Activated CD4-positive, alpha-beta T cell treated with anti-CD3 and anti-CD28 coated beads, Interleukin-2, amount 10 ng/mL, durations not matched to agents 7 days and 5 days (primary cell): ENCODE measurements at regions not wholly inside any gene's neighbourhood (a gene's known extent, or its start where the extent isn't known, plus 50 kb on each side); places are given as distances from the start of the nearest gene placed in this dataset.

Experiments used
- CTCF ChIA-PET: fragments of 350-600 bp; sonication (Branson Sonifier 250); formaldehyde crosslinking; loops from one replicate; lab custom pipeline; 2021; ENCODE audit warnings: antibody characterized with exemption; lab: Charles Lee
- POLR2A ChIA-PET: fragments of 350-600 bp; sonication (Branson Sonifier 250); formaldehyde crosslinking; loops from one replicate; lab custom pipeline; 2021; ENCODE audit warnings: antibody characterized with exemption; lab: Charles Lee
- DNase-seq: peaks from one replicate; pipeline ENCODE4 v3.0.0-alpha.2; 2020
- H3K27ac Mint-ChIP-seq: one replicate; pipeline ENCODE4 v1.8.0; 2021; ENCODE audit warnings: mild to moderate bottlenecking, moderate library complexity, mixed read lengths
- H3K27me3 Mint-ChIP-seq: one replicate; pipeline ENCODE4 v1.8.0; 2021; ENCODE audit warnings: mixed read lengths
- H3K36me3 Mint-ChIP-seq: one replicate; pipeline ENCODE4 v1.8.0; 2021; ENCODE audit warnings: low read depth, mixed read lengths
- H3K4me1 Mint-ChIP-seq: one replicate; pipeline ENCODE4 v1.8.0; 2021; ENCODE audit warnings: mixed read lengths
- H3K4me3 Mint-ChIP-seq: one replicate; pipeline ENCODE4 v1.8.0; 2021; ENCODE audit warnings: mild to moderate bottlenecking, moderate library complexity, mixed read lengths
- H3K9me3 Mint-ChIP-seq: one replicate; pipeline ENCODE4 v1.8.0; 2021; ENCODE audit warnings: mixed read lengths

DNA sequence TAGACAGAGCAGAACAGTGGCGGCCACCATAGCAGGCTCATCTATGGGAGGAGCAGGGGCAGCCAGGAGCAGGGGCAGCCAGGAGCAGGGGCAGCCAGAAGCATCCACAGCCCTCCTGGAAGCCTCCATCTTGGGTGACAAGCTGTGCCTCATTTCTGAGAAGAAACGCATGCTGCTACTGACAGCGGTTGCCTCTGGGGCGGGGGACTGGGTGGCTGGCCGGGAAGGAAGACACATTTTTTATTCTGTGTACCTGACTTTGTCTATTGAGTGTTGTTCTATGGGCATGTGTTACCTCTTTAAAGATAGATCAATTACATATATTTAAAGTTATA lies 71.5 kb upstream of the KLF13 start:
- Mint-ChIP-seq H3K4me1 (peaks cover 53% of the 10 kb centered on the region), H3K27me3 (peaks cover 8% of the 10 kb centered on the region), H3K9me3 (peaks cover 8% of the 10 kb centered on the region), H3K4me3 (no peak overlapping the region), H3K36me3 (peaks cover 4% of the 10 kb centered on the region), H3K27ac (peak overlapping the region; percentile 57)
- CTCF ChIA-PET: interaction anchor here (1.2 to 5.9 kb wide), 2 partner anchors 11 to 18 kb away, joined by 3 to 49 read pairs; no protein-coding TSS in a partner anchor
- POLR2A ChIA-PET: no interaction called here
- no peak for DNase-seq

- DNase-seq: no peak
- no peak overlapping the region for H3K4me3 Mint-ChIP-seq
- peak overlapping the region; percentile 68 for H3K27ac Mint-ChIP-seq
- peaks cover 4% of the 10 kb centered on the region for H3K36me3 Mint-ChIP-seq
- H3K27me3 Mint-ChIP-seq: peaks cover 6% of the 10 kb centered on the region
- peaks cover 58% of the 10 kb centered on the region for H3K4me1 Mint-ChIP-seq
- H3K9me3 Mint-ChIP-seq: peaks cover 8% of the 10 kb centered on the region
- ChIA-PET POLR2A (no interaction called here), CTCF (interaction anchor here (1.2 to 5.9 kb wide), 2 partner anchors 11 to 17 kb away, joined by 3 to 49 read pairs; no protein-coding TSS in a partner anchor)
Observed at GRCh38 chr15:31255732-31256377, 70.8 kb upstream of the KLF13 start.

GRCh38 chr15:31256378-31257265 lies 70.0 kb upstream of the KLF13 start:
- peaks cover 8% of the 10 kb centered on the region for H3K9me3 Mint-ChIP-seq
- peaks cover 4% of the 10 kb centered on the region for H3K36me3 Mint-ChIP-seq
- ChIA-PET CTCF (interaction anchor here (1.2 to 5.9 kb wide), 2 partner anchors 10 to 16 kb away, joined by 3 to 49 read pairs; no protein-coding TSS in a partner anchor), POLR2A (no interaction called here)
- no peak for DNase-seq
- H3K4me1 Mint-ChIP-seq: peaks cover 63% of the 10 kb centered on the region
- peak overlapping the region; percentile 68 for H3K27ac Mint-ChIP-seq
- peaks cover 5% of the 10 kb centered on the region for H3K27me3 Mint-ChIP-seq
- H3K4me3 Mint-ChIP-seq: no peak overlapping the region

DNA sequence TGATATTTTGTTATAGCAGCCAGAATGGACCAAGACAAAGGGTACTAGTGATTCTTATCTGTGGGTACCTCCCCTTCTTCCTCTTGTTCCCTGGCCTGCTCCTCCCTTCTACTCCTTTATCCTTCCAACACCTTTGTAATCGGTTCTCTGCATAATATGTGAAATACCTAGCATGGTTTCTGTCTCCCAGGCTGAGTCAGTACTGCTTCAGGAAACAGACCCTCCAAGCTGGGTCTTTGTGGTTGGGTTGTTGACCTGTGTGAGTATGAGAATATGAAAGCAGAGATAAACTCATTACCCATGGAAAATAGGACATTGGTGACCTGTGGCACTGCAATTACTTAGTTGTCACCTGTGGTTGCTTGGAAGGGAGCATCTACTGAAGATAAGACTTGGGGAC lies 69.3 kb upstream of the KLF13 start:
- peaks cover 8% of the 10 kb centered on the region for H3K9me3 Mint-ChIP-seq
- CTCF ChIA-PET: no interaction called here
- H3K36me3 Mint-ChIP-seq: peaks cover 4% of the 10 kb centered on the region
- peaks cover 5% of the 10 kb centered on the region for H3K27me3 Mint-ChIP-seq
- no peak overlapping the region for H3K4me3 Mint-ChIP-seq
- peaks cover 70% of the 10 kb centered on the region for H3K4me1 Mint-ChIP-seq
- no peak for DNase-seq
- H3K27ac Mint-ChIP-seq: no peak overlapping the region
- POLR2A ChIA-PET: no interaction called here

DNA sequence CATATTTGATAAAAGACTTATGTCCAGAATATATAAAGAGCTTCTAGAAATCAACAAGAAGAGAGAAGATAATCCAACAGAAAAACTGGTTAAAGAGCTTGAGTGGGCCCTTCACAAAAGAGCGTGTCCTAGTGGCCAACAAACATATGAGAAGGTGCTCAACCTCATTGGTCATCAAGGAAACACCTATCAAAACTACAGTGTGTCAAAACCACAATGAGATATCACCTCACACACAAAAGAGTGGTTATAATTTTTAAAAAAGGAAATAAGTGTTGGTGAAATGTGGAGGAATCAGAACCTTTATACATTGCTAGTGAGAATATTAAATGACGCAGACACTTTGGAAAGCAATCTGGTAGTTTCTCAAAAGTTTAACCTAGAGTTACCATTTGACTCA lies 68.4 kb upstream of the KLF13 start:
- no peak overlapping the region for H3K27ac Mint-ChIP-seq
- H3K27me3 Mint-ChIP-seq: peaks cover 5% of the 10 kb centered on the region
- no peak for DNase-seq
- peaks cover 80% of the 10 kb centered on the region for H3K4me1 Mint-ChIP-seq
- ChIA-PET POLR2A (no interaction called here), CTCF (interaction anchor here (1.1 kb wide), 1 partner anchor 10 kb away, joined by 3 read pairs; no protein-coding TSS in a partner anchor)
- H3K4me3 Mint-ChIP-seq: no peak overlapping the region
- peaks cover 4% of the 10 kb centered on the region for H3K36me3 Mint-ChIP-seq
- peaks cover 8% of the 10 kb centered on the region for H3K9me3 Mint-ChIP-seq

- Mint-ChIP-seq H3K9me3 (peaks cover 7% of the 10 kb centered on the region), H3K27me3 (peaks cover 5% of the 10 kb centered on the region), H3K4me1 (peaks cover 89% of the 10 kb centered on the region), H3K36me3 (peaks cover 4% of the 10 kb centered on the region), H3K4me3 (no peak overlapping the region), H3K27ac (no peak overlapping the region)
- DNase-seq: no peak
- ChIA-PET POLR2A (no interaction called here), CTCF (no interaction called here)
Observed at GRCh38 chr15:31259562-31260252, 66.9 kb upstream of the KLF13 start.

- DNase-seq: no peak
- H3K9me3 Mint-ChIP-seq: peaks cover 7% of the 10 kb centered on the region
- CTCF ChIA-PET: interaction anchor here (1.3 kb wide), 1 partner anchor 9 kb away, joined by 3 read pairs; no protein-coding TSS in a partner anchor
- H3K4me3 Mint-ChIP-seq: no peak overlapping the region
- peaks cover 4% of the 10 kb centered on the region for H3K36me3 Mint-ChIP-seq
- H3K27ac Mint-ChIP-seq: peak overlapping the region; percentile 50
- peaks cover 91% of the 10 kb centered on the region for H3K4me1 Mint-ChIP-seq
- H3K27me3 Mint-ChIP-seq: peaks cover 5% of the 10 kb centered on the region
- POLR2A ChIA-PET: no interaction called here
Observed at GRCh38 chr15:31260646-31261265, 65.9 kb upstream of the KLF13 start.

DNA sequence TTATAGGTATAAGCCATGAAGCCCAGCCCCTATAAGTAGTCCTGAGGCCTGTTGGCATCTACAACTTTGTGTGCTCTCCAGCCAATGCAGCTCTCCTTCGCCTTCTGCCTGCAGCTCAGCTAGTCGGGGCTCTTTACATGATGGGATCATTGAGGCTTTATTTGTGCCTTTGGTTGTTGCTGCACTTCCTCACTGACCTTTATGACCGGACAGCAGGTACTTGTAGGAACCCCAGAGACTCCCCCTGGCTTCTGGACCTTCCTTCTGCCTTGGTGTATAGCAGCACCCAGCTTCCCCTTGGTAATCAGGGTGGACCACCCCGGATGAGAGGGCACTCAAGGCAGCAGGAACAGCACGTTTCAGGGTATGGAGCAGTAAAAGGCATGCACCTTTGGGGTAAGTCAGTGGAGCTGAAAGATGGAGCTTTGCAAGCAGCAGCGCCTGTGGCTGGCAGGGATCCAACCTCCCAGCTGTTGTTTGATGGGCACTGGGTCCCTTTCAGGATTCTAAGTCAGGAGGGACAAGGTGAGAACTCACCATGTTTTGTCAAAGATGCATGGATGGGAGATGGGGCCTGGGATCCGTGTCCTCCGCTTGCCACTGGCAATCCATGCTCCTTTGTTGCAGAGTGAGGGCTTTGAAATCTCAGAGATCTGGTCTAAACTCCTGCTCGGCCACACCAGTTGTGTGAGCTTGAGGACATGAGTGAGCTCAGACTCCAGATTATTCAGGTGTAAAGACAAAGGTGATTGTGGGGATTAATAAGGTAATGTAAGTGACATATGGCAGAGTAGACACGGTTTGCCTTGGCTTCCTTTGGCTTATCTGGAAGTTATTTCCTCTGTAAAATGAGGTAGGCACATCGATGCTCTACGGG lies 65.1 kb upstream of the KLF13 start:
- Mint-ChIP-seq H3K27ac (peak overlapping the region; percentile 66), H3K27me3 (peaks cover 5% of the 10 kb centered on the region), H3K36me3 (peaks cover 4% of the 10 kb centered on the region), H3K9me3 (peaks cover 7% of the 10 kb centered on the region), H3K4me3 (no peak overlapping the region), H3K4me1 (peaks cover 92% of the 10 kb centered on the region)
- ChIA-PET CTCF (interaction anchor here (1.3 to 10.0 kb wide), 3 partner anchors 8 to 179 kb away, joined by 3 to 49 read pairs (median 3); no protein-coding TSS in a partner anchor), POLR2A (no interaction called here)
- no peak for DNase-seq

GRCh38 chr15:31262143-31262530 lies 64.5 kb upstream of the KLF13 start:
- DNase-seq: no peak
- H3K27me3 Mint-ChIP-seq: peaks cover 5% of the 10 kb centered on the region
- no peak overlapping the region for H3K4me3 Mint-ChIP-seq
- CTCF ChIA-PET: interaction anchor here (1.3 to 10.0 kb wide), 3 partner anchors 8 to 178 kb away, joined by 3 to 49 read pairs (median 3); no protein-coding TSS in a partner anchor
- H3K9me3 Mint-ChIP-seq: peaks cover 7% of the 10 kb centered on the region
- peaks cover 4% of the 10 kb centered on the region for H3K36me3 Mint-ChIP-seq
- H3K27ac Mint-ChIP-seq: peak overlapping the region; percentile 98
- POLR2A ChIA-PET: no interaction called here
- peaks cover 92% of the 10 kb centered on the region for H3K4me1 Mint-ChIP-seq

- ChIA-PET CTCF (interaction anchor here (1.0 to 10.0 kb wide), 7 partner anchors 9 to 226 kb away, joined by 3 to 49 read pairs (median 3); no protein-coding TSS in a partner anchor), POLR2A (no interaction called here)
- peaks cover 11% of the 10 kb centered on the region for H3K36me3 Mint-ChIP-seq
- H3K4me3 Mint-ChIP-seq: no peak overlapping the region
- peaks cover 4% of the 10 kb centered on the region for H3K9me3 Mint-ChIP-seq
- peaks cover 5% of the 10 kb centered on the region for H3K27me3 Mint-ChIP-seq
- peak; percentile 36 for DNase-seq
- H3K27ac Mint-ChIP-seq: peak overlapping the region; percentile 98
- peaks cover 94% of the 10 kb centered on the region for H3K4me1 Mint-ChIP-seq
Observed at GRCh38 chr15:31262901-31263671, 63.5 kb upstream of the KLF13 start.
